PC-9 (cell line): ENCODE measurements at regions not wholly inside any gene's neighbourhood (a gene's known extent, or its start where the extent isn't known, plus 50 kb on each side); places are given as distances from the start of the nearest gene placed in this dataset.

Source experiments
- BruUV-seq: library from RNA; stranded (reverse); fragments of 400-500 nt; replicated peaks from 2 replicates; lab custom pipeline; 2021; lab: Mats Ljungman, UMichigan
- CTCF ChIA-PET: fragments of 300-600 bp; sonication (Branson Sonifier 250); formaldehyde crosslinking; loops from one replicate; lab custom pipeline; 2022; ENCODE audit warnings: antibody characterized with exemption; lab: Charles Lee
- POLR2A ChIA-PET: fragments of 300-600 bp; sonication (Branson Sonifier 250); formaldehyde crosslinking; loops from one replicate; lab custom pipeline; 2022; ENCODE audit warnings: antibody characterized with exemption; ENCODE audit not compliant: unreplicated experiment; lab: Charles Lee
- DNase-seq, 2 experiments: peaks; one replicate each; pipeline versions ENCODE4 v3.0.0 to v3.0.0-alpha.2; 2015 to 2022; ENCODE audit warnings: mixed read lengths in 1 of 2
- H2AFZ ChIP-seq: fragments of 200-600 bp; sonication (generic); 2 replicates; pipeline ENCODE4 v1.8.1; 2017; ENCODE audit warnings: antibody characterized with exemption
- H3F3A ChIP-seq: fragments of 200-600 bp; sonication (generic); 2 replicates; pipeline ENCODE4 v1.8.1; 2017; ENCODE audit warnings: antibody characterized with exemption, mild to moderate bottlenecking, low read depth; ENCODE audit not compliant: insufficient read depth
- H3K27ac ChIP-seq: fragments of 200-600 bp; sonication (generic); 2 replicates; pipeline ENCODE4 v1.6.1; 2016; ENCODE audit warnings: mixed run types
- H3K27me3 ChIP-seq: fragments of 200-600 bp; sonication (generic); 2 replicates; pipeline ENCODE4 v1.6.1; 2016; ENCODE audit warnings: low read depth, mixed run types; ENCODE audit not compliant: insufficient read depth
- H3K36me3 ChIP-seq: fragments of 200-600 bp; sonication (generic); 2 replicates; pipeline ENCODE4 v1.6.1; 2016; ENCODE audit warnings: low read depth, mixed run types
- H3K4me1 ChIP-seq: fragments of 200-600 bp; sonication (generic); replicated peaks from 2 replicates; pipeline ENCODE4 v1.6.1; 2016; ENCODE audit warnings: mixed run types; ENCODE audit not compliant: insufficient read depth
- H3K4me2 ChIP-seq: fragments of 200-600 bp; sonication (generic); 2 replicates; pipeline ENCODE4 v1.6.1; 2017; ENCODE audit warnings: mixed run types
- H3K4me3 ChIP-seq: fragments of 200-600 bp; sonication (generic); 2 replicates; pipeline ENCODE4 v1.6.1; 2016; ENCODE audit warnings: mixed run types
- H3K79me2 ChIP-seq: fragments of 200-600 bp; sonication (generic); 2 replicates; pipeline ENCODE4 v1.6.1; 2017; ENCODE audit warnings: low read depth, mixed run types
- H3K9me2 ChIP-seq: fragments of 200-600 bp; sonication (generic); 2 replicates; pipeline ENCODE4 v1.8.1; 2017; ENCODE audit warnings: mild to moderate bottlenecking; ENCODE audit not compliant: insufficient read depth
- H3K9me3 ChIP-seq: fragments of 200-600 bp; sonication (generic); 2 replicates; pipeline ENCODE4 v1.8.1; 2016; ENCODE audit warnings: low read depth; ENCODE audit not compliant: insufficient read depth
- H4K20me1 ChIP-seq: fragments of 200-600 bp; sonication (generic); 2 replicates; pipeline ENCODE4 v1.8.1; 2017; ENCODE audit not compliant: insufficient read depth
- CTCF ChIP-seq: fragments of 200-600 bp; sonication (generic); conservative IDR thresholded peaks from 2 replicates; pipeline ENCODE4 v1.6.1; 2017; ENCODE audit warnings: mixed run types, antibody characterized with exemption, mild to moderate bottlenecking, moderate library complexity
- EZH2 ChIP-seq: fragments of 200-600 bp; sonication (generic); IDR thresholded peaks from 2 replicates; pipeline ENCODE4 v1.8.0; 2017; ENCODE audit warnings: antibody characterized with exemption, low read depth
- intact Hi-C: fragments of 100-400 bp; cut with micrococcal nuclease; formaldehyde crosslinking; loops from one replicate; pipeline ENCODE4 v1.10.0; 2022; ENCODE audit not compliant: unreplicated experiment

- H2AFZ ChIP-seq = no peak overlapping the region
- H3K4me1 ChIP-seq = no peaks in the 10 kb centered on the region
- TF ChIP-seq EZH2 = no peak
- TF ChIP-seq CTCF = no peak
- H3K27me3 ChIP-seq = no peaks in the 10 kb centered on the region
- H4K20me1 ChIP-seq = no peaks in the 10 kb centered on the region
- no peaks in the 10 kb centered on the region for H3K36me3 ChIP-seq
- H3K9me2 ChIP-seq = no peaks in the 10 kb centered on the region
- no peak overlapping the region for H3K27ac ChIP-seq
- no peaks in the 10 kb centered on the region for H3F3A ChIP-seq
- intact Hi-C loops = no loop called here
- no peak overlapping the region for H3K4me2 ChIP-seq
- DNase-seq = no peak
- H3K4me3 ChIP-seq = no peak overlapping the region
- H3K9me3 ChIP-seq = no peaks in the 10 kb centered on the region
- no TSS peak for BruUV-seq
- H3K79me2 ChIP-seq = no peaks in the 10 kb centered on the region
- POLR2A ChIA-PET = no interaction called here
- CTCF ChIA-PET = no interaction called here
These were observed 79.3 kb upstream of the ITGA1 start for GRCh38 chr5:52708463-52708862.

- ChIA-PET POLR2A (no interaction called here), CTCF (no interaction called here)
- H3K9me3 ChIP-seq = no peaks in the 10 kb centered on the region
- H3F3A ChIP-seq = no peaks in the 10 kb centered on the region
- TF ChIP-seq CTCF (no peak), EZH2 (no peak)
- no TSS peak for BruUV-seq
- intact Hi-C loops = no loop called here
- no peaks in the 10 kb centered on the region for H3K4me1 ChIP-seq
- no peak overlapping the region for H3K4me3 ChIP-seq
- no peak for DNase-seq
- no peak overlapping the region for H3K4me2 ChIP-seq
- no peak overlapping the region for H2AFZ ChIP-seq
- H3K36me3 ChIP-seq = no peaks in the 10 kb centered on the region
- no peaks in the 10 kb centered on the region for H4K20me1 ChIP-seq
- no peak overlapping the region for H3K27ac ChIP-seq
- no peaks in the 10 kb centered on the region for H3K79me2 ChIP-seq
- no peaks in the 10 kb centered on the region for H3K27me3 ChIP-seq
- H3K9me2 ChIP-seq = no peaks in the 10 kb centered on the region
These were observed 78.4 kb upstream of the ITGA1 start for GRCh38 chr5:52709167-52709925.

GRCh38 chr5:52710310-52710971 is 77.3 kb upstream of the ITGA1 start:
- no peaks in the 10 kb centered on the region for H3K4me1 ChIP-seq
- H3K79me2 ChIP-seq = no peaks in the 10 kb centered on the region
- intact Hi-C loops = no loop called here
- no peaks in the 10 kb centered on the region for H4K20me1 ChIP-seq
- H3K4me2 ChIP-seq = no peak overlapping the region
- H3K4me3 ChIP-seq = no peak overlapping the region
- ChIA-PET POLR2A (no interaction called here), CTCF (no interaction called here)
- DNase-seq = no peak
- no peak overlapping the region for H2AFZ ChIP-seq
- H3K9me2 ChIP-seq = no peaks in the 10 kb centered on the region
- H3K27me3 ChIP-seq = no peaks in the 10 kb centered on the region
- no peak overlapping the region for H3K27ac ChIP-seq
- BruUV-seq = no TSS peak
- H3K9me3 ChIP-seq = no peaks in the 10 kb centered on the region
- no peak for TF ChIP-seq CTCF
- H3F3A ChIP-seq = no peaks in the 10 kb centered on the region
- H3K36me3 ChIP-seq = no peaks in the 10 kb centered on the region
